RPMI7951 (cell line): ENCODE measurements at regions not wholly inside any gene's neighbourhood (a gene's known extent, or its start where the extent isn't known, plus 50 kb on each side); places are given as distances from the start of the nearest gene placed in this dataset.
"Not testable (repeated sequence)": the region's sequence is repeated elsewhere in the genome, so short reads cannot be mapped to it uniquely, and the experiment has no call there.

ENCODE experiments used
- DNase-seq: peaks from one replicate; pipeline ENCODE4 v3.0.0-alpha.2; 2012; ENCODE audit warnings: low read depth

DNA sequence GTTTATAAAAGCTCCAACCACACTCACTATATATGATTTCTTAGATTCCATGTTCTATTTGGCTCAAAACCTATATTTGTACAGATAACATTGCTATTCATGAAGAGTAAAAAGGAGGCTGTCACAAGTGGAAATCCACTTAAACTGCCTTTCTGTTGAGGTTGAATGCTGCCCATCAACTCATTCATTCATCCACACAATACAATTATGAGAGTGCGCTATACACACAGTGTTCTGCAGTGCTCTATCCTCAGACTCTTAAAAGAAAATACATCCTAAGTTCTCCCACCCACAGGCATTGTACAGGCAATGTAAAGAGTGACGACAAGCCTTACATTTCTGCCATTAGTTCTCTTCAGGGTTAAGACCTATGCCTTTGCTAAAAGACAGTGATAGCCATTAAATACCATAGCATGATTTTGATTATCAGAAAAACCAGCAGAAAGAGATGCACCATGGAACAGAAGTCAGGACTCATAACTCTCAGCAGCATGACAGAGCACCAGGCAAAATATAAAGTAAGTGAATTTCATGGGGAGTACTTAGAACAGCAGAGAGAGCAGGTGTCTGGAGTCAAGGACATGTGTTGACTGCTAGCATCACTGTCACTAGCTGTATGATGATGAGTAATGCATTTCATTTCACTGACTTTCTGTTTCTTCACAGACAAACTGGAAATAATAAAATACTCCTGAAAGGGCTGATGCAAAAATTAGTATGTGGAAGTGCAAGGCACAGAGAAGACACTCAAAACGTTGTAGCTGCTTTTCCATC is 218.0 kb downstream of the RBM26 start:
- no peak for DNase-seq

DNA sequence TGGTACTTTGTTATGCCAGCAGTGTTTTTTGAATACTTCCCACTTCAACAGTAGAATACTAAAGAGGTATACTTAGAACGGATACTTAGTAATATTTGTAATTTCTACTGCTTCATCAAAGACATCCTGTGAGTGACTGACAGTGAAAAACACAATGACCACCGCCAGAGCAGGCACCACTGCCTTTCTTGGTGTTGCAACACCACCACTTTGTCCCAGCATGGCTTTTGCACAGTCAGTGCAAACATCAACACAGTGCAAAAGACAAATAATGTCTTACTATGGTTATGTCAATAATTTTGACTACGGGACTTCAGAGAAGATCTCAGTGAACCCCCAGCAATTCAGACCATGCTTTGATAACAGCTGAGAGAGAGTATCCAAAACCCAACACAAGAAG is 220.5 kb downstream of the RBM26 start:
- no peak for DNase-seq

DNA sequence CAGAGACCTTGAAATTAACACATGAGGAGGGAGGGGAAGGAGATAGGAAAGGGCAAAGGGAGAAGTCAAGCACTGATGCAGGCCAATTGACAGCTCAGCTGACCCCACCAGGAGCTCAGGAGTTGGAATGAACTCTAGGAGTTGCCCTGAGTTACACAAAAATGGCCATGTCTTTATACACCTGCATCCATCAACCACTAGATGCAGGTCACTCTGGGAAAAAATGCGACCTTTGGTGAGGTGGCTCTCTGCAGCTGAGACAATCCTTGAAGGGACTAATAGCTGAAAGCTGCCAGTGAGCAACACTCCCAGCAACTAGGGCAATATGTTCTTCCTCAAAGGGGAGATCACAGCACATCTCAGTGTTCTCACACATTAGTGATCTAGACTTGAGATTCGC is 222.8 kb downstream of the RBM26 start:
- no peak for DNase-seq

DNA sequence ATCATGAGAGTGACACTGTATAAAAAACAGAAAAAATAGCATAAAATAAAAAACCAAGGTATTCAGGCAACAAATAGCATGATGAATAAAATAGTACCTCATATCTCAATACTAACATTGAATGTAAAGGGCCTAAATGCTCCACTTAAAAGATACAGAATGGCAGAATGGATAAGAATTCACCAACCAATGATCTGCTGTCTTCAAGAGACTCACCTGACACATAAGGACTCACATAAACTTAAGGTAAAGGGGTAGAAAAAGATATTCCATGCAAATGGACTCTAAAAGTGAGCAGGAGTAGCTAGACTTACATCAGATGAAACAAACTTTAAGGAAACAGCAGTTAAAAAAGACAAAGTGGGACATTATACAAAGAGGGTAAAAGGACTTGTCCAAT is 232.4 kb downstream of the RBM26 start:
- not testable (repeated sequence) for DNase-seq

DNA sequence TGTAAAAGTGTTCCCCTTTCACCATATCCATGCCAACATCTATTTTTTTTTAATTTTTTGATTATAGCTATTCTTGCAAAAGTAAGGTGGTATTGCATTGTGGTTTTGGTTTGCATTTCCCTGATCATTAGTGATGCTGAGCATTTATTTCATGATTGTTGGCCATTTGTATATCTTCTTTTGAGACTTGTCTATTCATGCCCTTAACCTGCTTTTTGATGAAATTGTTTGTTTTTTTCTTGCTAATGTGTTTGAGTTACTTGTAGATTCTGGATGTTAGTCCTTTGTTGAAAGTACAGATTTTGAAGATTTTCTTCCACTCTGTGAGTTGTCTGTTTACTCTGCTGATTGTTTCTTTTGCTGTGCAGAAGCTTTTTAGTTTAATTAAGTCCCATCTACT is 233.1 kb downstream of the RBM26 start:
- DNase-seq, result not testable (repeated sequence)

DNA sequence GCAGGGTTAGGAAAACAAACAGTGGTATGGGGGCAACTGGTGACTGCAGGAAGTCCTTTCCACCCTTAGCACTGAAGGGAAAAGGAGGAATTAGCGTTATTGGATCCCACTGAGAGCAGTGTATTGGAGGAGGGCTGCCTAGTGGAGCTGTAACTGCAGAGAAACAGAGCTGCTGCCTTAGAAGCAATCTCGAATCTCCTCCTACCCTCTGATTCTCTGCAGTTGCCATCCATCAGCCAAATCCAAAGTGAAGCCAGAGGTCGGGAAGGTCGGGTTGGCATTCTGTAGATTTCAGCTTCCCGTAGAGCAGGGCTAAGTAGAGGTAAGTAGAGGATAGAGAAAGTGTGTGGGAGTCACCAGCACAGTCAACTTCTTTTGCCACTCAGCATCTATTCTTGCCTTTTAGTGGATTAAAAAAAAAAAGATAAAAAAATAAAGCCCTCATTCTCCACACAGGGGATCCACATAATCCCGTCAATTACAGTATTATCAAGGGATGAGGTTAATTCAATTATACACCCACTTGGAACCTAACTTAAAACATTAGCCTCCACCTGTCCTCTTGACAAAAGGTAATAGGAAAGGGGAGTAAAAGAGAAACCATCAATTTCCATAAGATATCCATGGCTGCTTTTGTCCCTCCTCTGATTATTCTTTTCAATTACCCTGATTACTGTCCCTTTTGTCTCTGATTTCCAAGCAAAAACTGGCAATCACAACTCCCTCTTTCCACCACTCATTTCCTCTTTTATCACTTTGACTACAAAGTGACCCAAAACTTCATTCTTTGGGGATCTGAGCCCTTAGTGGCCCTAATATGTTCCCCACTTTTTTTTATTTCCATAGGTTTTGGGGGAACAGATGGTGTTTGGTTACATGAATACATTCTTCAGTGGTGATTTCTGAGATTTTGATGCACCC is 234.7 kb downstream of the RBM26 start:
- no peak for DNase-seq

DNA sequence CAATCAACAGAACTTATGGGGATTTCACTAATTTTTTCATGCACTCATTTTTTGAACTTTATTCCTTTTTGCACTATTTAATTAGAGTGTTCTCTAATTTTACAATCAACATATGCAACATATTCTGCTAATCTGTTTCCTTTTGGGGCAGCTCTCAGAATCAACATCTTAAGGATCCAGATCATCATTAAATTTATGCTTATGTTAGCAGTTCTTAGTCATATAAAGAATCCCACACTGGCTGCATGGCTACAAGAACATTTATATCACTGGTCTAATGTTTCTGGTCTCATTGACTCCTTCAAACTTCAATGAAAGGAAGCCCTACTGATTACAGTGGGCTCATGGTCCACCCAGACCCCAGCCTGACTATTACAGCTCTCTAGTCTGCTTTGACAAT is 245.2 kb downstream of the RBM26 start:
- DNase-seq, result no peak

DNA sequence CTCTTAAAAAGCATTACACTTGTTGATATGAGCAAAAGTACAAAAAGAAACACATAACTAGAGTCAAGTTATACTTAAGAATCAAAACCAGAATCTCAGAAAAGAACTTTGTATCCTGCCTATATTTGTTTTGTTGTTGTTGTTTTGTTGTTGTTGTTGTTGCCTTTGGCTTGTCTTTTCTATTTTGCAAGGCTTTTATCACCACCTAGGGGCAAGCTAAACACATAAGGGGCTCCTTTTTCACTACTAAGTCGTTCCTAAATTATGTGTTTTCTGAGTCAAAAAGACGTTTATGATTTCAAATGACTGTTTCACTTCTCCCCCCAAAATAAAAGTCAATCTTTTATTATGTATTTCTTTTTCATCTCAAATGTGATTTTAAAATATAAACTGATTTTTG is 250.2 kb downstream of the RBM26 start:
- no peak for DNase-seq

DNA sequence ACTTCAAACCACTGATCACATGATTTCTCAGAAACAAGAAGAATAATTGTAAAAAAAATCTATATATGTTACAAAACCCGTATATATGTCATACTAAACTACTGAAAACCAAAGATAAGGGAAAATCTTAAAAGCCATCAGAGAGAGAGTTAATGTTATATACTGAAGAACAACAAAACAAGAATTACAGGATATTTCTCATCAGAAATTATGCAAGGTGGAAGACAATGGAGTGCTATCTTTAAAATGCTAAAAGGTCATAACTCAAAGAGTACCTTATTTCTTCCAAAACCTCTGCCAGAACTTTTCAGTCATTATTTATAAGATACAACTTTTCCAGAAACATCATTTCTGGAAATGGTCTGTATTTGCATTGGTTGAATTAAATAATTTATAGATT is 256.8 kb downstream of the RBM26 start:
- DNase-seq, result no peak

DNA sequence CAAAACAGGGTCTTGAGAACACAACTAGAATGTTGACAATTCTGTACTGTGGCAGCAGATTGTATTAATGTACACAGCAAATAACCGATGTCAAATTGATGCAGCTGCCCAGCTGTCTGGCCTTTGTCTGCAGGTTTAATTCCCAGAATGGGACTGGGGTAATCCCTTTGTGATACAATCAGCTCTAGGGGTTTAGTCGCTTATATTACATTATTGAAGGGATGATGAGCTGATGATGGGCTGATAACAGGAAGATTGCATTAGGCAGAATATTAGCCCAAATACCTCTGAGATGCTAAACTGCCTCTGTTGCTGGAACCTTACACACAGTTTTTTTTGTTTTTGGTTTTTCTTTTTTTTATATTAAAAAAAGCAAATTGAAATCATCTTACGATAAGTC is 265.0 kb downstream of the RBM26 start:
- no peak for DNase-seq

DNA sequence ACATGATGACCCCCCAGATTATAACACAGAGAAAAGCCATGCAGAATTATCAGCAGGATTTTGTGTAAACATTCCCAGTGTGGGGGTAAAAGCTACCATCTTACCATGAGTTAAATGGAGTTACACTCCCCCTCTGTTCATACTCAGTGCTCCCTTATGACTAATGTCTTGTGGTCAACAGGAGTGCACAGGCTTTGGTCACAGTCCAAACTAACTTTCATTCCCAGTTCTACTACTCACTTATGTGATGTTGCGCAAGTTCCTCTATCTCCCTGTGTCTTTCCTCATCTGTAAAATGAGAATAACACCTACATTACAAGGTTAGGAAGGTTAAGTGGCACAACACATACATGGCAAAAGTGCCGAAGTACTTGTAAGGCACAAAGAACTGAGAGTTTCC is 277.9 kb downstream of the RBM26 start:
- peak; percentile 73 for DNase-seq

DNA sequence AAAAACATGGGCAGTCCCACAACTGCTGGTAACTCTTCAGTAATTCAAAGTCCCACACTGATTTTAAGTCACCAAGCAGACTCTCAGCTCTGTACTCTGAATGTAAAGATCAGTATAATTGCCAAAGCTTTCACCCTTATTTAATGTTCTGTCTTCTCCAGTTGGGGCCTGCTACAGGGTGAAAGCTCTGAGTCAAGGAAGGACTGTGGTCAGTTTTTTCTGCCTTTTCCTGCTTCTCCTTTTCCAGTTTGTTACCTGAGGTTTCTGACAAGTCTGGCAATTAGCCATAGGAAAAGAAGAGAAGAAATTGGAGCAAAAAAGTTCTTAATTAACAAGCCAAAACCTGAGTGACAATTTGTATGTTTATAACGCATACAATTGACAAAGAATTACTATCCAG is 279.3 kb downstream of the RBM26 start:
- no peak for DNase-seq

DNA sequence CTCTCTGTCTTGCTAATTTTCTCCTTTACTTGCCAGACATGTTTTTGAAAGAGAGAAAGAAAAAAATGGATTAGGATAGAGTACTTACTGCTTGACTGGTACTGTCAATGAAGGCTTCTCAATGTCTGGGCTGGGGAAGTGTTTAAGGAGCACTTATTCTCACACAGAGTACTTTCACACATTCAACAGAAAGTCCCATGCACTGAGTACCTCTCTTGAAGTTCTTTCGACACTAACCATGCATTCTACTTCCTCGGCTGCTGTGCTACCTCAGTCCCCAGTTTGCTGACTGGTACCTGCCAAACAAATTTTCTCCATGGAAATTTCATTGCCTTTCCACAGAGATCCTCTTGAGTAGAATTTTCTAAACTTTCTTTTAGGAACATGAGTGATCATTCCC is 281.9 kb downstream of the RBM26 start:
- DNase-seq, result no peak

DNA sequence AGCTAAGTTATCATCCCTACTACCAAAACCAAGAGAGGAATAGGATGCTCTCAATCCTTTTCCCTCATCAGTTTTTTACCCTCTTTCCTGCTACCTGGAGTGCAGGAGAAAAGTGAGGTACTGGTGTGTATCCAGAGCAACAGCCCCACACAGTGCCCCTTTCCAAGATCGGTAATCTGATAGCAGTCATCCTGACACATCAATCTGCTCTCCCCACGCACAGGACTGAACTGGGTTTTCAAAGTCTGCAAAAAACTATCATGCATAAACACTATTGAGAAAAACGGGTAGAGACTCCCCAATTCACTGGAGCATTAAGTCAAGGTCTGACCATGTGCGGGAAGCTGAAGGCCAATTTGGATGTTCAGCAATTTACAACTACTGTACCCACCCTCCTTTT is 284.8 kb downstream of the RBM26 start:
- DNase-seq, result no peak

DNA sequence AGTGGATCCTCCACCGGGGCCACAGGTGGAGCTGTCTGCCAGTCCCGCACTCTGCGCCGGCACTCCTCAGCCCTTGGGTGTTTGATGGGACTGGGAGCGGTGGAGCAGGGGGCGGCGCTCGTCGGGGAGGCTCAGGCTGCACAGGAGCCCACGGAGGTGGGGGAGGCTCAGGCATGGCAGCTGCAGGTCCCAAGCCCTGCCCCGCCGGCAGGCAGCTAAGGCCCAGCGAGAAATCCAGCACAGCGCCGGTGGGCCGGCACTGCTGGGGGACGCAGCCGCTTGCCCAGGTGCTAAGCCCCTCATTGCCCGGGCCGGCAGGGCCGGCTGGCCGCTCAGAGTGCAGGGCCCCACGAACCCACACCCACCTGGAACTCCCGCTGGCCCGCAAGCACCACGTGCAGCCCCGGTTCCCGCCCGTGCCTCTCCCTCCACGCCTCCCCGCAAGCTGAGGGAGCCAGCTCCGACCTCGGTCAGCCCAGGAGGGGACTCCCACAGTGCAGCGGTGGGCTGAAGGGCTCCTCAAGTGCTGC is 286.4 kb downstream of the RBM26 start:
- DNase-seq, result no peak

DNA sequence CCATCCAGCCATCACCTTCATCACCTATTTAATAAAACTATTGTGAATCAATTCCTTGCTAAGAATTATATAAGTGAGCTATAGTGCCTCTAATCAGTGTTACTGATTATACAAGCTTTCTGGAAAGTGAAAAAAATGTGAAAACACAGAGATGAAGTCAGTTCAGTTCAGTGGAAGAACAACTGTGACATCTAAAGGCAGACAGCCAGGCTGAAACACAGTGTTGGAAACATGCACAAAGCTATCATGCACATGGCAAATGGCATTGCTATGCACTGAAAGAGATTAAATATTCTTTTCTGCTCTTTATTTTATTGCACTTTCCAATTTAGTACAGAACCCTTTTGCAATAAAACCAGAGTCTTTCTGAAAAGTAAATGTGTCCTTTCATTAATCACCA is 294.0 kb downstream of the RBM26 start:
- no peak for DNase-seq

DNA sequence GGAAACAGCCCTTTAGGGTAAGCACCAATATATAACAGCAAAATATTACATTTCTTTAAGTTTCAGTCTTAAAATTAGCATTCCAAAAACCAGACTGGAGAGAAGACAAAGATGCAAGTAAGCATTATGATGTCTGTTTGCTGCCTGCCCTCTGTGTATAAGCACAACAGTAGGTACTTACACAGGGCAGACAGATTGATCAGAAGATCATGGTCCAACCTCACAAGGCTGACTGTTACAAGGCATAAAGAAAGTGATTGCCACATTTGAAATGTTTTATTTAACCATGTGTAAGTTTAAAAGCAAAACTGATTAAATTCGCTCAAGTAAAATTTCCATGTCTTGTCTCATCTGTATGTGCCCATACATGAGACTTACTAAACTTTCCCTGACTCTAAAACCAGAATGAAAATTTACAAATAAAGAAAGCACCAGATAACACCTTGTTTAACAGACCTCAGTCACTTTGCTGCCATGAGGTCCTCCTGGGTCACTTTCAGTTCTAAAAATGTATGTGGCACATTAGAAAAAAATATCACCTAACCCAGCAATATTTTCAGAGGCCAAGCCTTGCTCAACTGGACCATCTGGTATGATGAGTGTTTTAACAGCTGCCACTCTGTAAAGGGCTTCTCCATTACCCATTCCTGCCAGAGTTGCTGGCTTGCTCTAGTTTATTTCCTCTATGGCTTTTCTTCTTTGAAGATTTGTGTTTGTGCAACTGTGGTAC is 297.0 kb downstream of the RBM26 start:
- DNase-seq, result no peak

DNA sequence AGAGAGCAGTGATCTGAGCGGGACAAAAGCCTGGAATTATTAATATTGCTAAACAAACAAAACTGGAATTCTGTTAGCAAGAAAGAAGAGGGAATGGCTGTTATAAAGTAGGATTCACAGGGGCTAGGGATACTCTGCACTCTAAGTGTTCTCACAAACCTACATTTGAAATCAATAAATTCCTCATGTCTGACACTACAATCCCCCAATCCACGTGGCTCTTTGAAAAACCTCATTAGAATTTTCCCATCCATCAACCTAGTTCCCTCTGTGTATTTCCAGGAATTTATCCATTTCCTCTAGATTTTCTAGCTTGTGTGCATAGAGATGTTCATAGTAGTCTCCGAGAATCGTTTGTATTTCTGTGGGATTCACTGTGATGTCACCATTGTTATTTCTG is 307.5 kb downstream of the RBM26 start:
- no peak for DNase-seq

DNA sequence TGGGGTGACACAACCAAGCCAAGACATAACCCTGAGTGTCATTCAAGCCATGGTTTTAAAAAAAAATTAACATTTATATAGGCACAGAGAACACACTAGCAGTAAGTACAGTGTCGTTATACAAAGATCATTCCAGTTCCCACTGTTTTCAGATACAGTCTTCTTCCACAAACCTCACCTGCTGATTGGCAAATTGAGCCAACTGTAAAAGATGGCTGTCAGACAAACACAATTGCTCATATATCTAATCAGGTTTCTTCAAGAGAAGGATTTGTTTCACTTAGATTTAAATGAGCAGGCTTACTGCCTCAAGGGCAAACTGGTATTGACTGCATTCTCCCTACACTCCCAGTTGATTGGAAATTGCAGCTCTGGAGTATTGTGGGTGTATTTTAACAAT is 308.9 kb downstream of the RBM26 start:
- no peak for DNase-seq

DNA sequence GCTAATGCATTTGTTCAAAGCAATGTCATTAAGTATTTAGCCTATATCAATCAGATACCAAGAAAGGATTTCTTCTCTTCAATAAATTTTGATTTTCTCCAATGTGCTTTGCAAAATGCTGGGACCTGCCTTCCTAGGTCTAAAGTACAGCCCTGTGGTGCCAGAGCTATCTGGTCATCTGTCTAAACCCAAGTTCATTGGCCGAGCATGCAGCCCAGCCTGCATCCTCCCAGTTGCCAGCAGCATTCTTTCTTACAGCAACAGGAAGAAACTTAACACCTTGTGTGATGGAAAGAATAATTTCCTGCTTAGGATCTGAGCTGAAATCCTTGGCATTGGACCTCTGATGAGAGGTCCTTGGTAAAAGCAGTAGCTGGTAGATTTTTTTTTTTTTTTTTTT is 310.0 kb downstream of the RBM26 start:
- DNase-seq, result no peak

DNA sequence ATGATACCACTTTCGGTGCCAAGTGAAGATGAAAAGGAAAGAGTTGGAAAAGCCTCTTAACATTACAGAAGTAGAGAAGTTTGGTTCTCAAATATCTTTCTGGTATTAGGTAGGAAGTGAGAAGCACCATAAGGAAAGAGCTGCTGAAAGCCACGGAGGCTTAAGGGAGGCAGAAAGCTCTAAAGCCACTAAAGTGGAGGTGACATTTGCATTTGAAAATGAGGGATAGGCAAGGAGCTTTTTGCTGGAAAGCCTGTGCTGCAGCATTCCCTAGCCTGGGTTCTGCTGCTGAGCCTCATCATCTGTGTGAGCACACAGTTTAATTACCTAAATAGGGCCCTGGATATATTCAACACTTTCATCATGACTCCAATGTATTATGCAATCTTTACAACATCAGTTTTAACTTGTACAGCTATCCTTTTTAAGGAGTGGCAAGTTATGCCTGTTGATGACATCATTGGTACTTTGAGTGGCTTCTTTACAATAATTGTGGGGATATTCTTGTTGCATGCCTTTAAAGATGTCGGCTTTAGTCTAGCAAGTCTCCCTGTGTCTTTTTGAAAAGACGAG is 315.4 kb downstream of the RBM26 start:
- DNase-seq, result no peak
